Thyroid gland (tissue), 4 donors: ENCODE measurements at regions not wholly inside any gene's neighbourhood (a gene's known extent, or its start where the extent isn't known, plus 50 kb on each side); places are given as distances from the start of the nearest gene placed in this dataset.

ENCODE experiments used
- DNase-seq, 2 donors: peaks; one replicate each; pipeline ENCODE4 v3.0.0-alpha.2; 2019
- H3K27ac ChIP-seq, 3 donors: fragments of 200-600 bp; sonication (generic); 1 replicate in 2 of 3; 2 replicates in 1 of 3; pipeline ENCODE4 v1.5.1; 2016 to 2019; ENCODE audit warnings: mild to moderate bottlenecking in 1 of 3, moderate library complexity in 1 of 3
- H3K27me3 ChIP-seq: fragments of 200-600 bp; sonication (generic); one replicate; pipeline ENCODE4 v1.5.1; 2019
- H3K36me3 ChIP-seq, 2 donors: fragments of 200-600 bp; sonication (generic); one replicate each; pipeline ENCODE4 v1.5.1; 2016 to 2019
- H3K4me1 ChIP-seq, 2 donors: fragments of 200-600 bp; sonication (generic); one replicate each; pipeline ENCODE4 v1.5.1; 2017 to 2019
- H3K4me3 ChIP-seq, 3 donors: fragments of 200-600 bp; sonication (generic); replicated peaks in 1 of 3; 1 replicate in 2 of 3; 2 replicates in 1 of 3; pipeline ENCODE4 v1.5.1; 2016; ENCODE audit warnings: mild to moderate bottlenecking in 1 of 3
- H3K9me3 ChIP-seq: fragments of 200-600 bp; sonication (generic); one replicate; pipeline ENCODE4 v1.5.1; 2017
- POLR2A ChIP-seq, 2 donors: fragments of 450-650 bp; IDR thresholded peaks; one replicate each; pipeline ENCODE4 v1.6.1; 2017; ENCODE audit warnings: antibody characterized with exemption in 2 of 2, mild to moderate bottlenecking in 2 of 2, moderate library complexity in 1 of 2
- WGBS, 2 donors: methylation state at CpG; one replicate each; pipeline ENCODE4 v1.1.5; 2017; 5-methylcytosine and 5-hydroxymethylcytosine counted together
- intact Hi-C: fragments of 100-400 bp; cut with DNase I; formaldehyde crosslinking; loops from one replicate; pipeline ENCODE4 v1.15.1; 2023
- TF ChIP-seq, protein P1 (sequence below), 6 experiments: fragments of 200-600 bp in 3 of 6; fragments of 450-650 bp in 3 of 6; sonication (generic) in 3 of 6; IDR thresholded peaks; one replicate each; pipeline ENCODE4 v1.5.1; 2016 to 2019; ENCODE audit warnings: antibody characterized with exemption in 6 of 6, mild to moderate bottlenecking in 2 of 6, inconsistent platforms in 1 of 6, moderate library complexity in 1 of 6

GRCh38 chr4:111048316-111048715 lies 425.4 kb upstream of the PITX2 start:
- Histone ChIP-seq H3K4me1 (no peaks in the 10 kb centered on the region), H3K4me3 (no peak overlapping the region), H3K27me3 (no peaks in the 10 kb centered on the region), H3K36me3 (no peaks in the 10 kb centered on the region), H3K9me3 (no peaks in the 10 kb centered on the region), H3K27ac (no peak overlapping the region)
- 85 to 94% methylated on average over 5 of the region's 5 CpGs for WGBS, 2 donors
- TF ChIP-seq, protein P1, sequence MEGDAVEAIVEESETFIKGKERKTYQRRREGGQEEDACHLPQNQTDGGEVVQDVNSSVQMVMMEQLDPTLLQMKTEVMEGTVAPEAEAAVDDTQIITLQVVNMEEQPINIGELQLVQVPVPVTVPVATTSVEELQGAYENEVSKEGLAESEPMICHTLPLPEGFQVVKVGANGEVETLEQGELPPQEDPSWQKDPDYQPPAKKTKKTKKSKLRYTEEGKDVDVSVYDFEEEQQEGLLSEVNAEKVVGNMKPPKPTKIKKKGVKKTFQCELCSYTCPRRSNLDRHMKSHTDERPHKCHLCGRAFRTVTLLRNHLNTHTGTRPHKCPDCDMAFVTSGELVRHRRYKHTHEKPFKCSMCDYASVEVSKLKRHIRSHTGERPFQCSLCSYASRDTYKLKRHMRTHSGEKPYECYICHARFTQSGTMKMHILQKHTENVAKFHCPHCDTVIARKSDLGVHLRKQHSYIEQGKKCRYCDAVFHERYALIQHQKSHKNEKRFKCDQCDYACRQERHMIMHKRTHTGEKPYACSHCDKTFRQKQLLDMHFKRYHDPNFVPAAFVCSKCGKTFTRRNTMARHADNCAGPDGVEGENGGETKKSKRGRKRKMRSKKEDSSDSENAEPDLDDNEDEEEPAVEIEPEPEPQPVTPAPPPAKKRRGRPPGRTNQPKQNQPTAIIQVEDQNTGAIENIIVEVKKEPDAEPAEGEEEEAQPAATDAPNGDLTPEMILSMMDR (IDR thresholded peaks at IDR 0.05), result no peak
- TF ChIP-seq POLR2A (IDR thresholded peaks at IDR 0.05), result no peak
- intact Hi-C loops, result no loop called here
- DNase-seq, result no peak

DNA sequence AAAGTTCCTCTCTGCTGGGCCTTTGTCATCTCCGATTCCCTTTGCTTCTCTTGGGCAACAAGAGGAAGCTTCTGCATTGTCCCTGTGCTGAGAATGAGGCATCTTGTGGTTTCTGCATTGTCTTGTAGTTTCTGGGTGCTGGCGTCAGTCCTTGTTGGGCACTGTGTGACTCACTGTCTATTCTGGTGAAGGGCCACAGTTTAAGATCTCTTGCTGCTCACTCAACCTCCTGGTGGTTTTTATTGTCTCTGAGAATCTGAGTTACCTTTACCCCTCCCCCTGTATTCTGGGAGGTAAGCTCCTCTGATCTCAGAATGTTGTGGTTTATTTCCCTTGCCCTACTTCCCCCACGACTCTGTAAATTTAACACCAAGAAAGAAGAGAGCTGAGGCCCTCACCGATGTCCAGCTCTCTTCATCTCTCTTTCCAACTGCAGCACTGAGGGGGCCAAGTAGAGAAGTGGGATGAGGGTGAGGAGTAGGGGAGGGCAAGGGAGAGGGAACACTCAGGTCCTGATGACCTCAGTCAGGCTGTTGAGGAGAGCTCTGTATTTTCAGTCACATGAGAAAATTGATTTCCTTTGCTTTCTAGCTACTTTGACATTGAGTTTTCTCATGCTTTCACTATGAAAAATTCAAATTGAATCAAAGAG lies 441.6 kb upstream of the PITX2 start:
- DNase-seq, result no peak
- 75 to 81% methylated on average over 4 of the region's 4 CpGs for WGBS, 2 donors
- TF ChIP-seq POLR2A (IDR thresholded peaks at IDR 0.05), result no peak
- TF ChIP-seq, protein P1 (IDR thresholded peaks at IDR 0.05), result no peak

DNA sequence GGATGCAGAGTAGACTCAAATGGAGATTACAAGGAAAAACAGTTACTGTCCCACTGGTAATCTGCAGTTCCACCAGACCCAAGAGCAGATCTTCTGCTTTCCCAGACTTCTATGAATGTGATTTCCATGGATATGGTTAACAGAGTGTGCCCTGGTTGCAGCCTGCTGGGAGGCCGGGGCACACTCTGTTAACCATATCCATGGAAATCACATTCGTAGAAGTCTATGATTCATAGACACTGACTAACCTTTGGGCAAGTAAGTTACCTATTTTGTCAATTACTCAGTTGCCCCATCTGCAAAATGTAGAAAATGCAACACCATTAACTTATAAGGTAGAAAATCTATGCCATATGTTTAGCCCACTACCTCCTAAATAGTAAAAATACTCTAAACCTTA lies 443.1 kb upstream of the PITX2 start:
- Histone ChIP-seq H3K4me1 (no peaks in the 10 kb centered on the region), H3K36me3 (no peaks in the 10 kb centered on the region), H3K9me3 (no peaks in the 10 kb centered on the region), H3K27me3 (no peaks in the 10 kb centered on the region), H3K4me3 (no peak overlapping the region), H3K27ac (no peak overlapping the region)
- WGBS, 2 donors, result 81 to 87% methylated on average over 2 of the region's 2 CpGs
- intact Hi-C loops, result no loop called here
- TF ChIP-seq, protein P1 (IDR thresholded peaks at IDR 0.05), result no peak
- TF ChIP-seq POLR2A (IDR thresholded peaks at IDR 0.05), result no peak
- no peak for DNase-seq

More for the DNA sequence above, 441.6 kb upstream of the PITX2 start:
- Histone ChIP-seq H3K27me3 (no peaks in the 10 kb centered on the region), H3K4me1 (no peaks in the 10 kb centered on the region), H3K36me3 (no peaks in the 10 kb centered on the region), H3K9me3 (no peaks in the 10 kb centered on the region), H3K27ac (no peak overlapping the region), H3K4me3 (no peak overlapping the region)
- intact Hi-C loops, result no loop called here

GRCh38 chr4:111066447-111066846 lies 443.6 kb upstream of the PITX2 start:
- H3K9me3 ChIP-seq, result no peaks in the 10 kb centered on the region
- H3K4me1 ChIP-seq, result no peaks in the 10 kb centered on the region
- TF ChIP-seq POLR2A (IDR thresholded peaks at IDR 0.05), result no peak
- TF ChIP-seq, protein P1 (IDR thresholded peaks at IDR 0.05), result no peak
- H3K4me3 ChIP-seq, result no peak overlapping the region
- intact Hi-C loops, result no loop called here
- no peaks in the 10 kb centered on the region for H3K27me3 ChIP-seq
- no peaks in the 10 kb centered on the region for H3K36me3 ChIP-seq
- no peak for DNase-seq
- H3K27ac ChIP-seq, result no peak overlapping the region

DNA sequence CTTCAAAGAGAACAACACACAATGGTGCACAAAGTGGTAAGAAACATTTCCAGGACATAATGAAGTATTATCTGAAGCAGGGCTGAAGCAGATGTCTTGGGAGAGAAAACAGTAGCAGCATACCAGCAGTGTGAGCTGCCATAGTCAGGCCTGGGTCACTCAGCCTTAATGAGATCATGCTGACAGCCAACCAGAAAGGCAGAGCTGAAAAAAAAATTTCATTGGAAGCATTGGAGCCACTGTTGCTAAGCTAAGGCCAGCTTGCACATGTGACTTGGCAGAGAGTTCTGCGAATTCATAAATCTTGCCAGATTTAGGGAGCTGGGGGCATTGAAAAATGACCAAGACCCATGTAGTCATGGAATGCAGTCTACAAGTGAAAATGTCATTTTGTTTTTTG lies 444.0 kb upstream of the PITX2 start:
- intact Hi-C loops, result no loop called here
- TF ChIP-seq, protein P1 (IDR thresholded peaks at IDR 0.05), result no peak
- no peak for TF ChIP-seq POLR2A (IDR thresholded peaks at IDR 0.05)
- Histone ChIP-seq H3K4me1 (no peaks in the 10 kb centered on the region), H3K27me3 (no peaks in the 10 kb centered on the region), H3K27ac (no peak overlapping the region), H3K36me3 (no peaks in the 10 kb centered on the region), H3K9me3 (no peaks in the 10 kb centered on the region), H3K4me3 (no peak overlapping the region)
- DNase-seq, result no peak
- WGBS, 2 donors, result 85 to 92% methylated on average over 1 of the region's 1 CpG
